NCI-H187 (cell line): ENCODE measurements at regions not wholly inside any gene's neighbourhood (a gene's known extent, or its start where the extent isn't known, plus 50 kb on each side); places are given as distances from the start of the nearest gene placed in this dataset.
"Not testable (repeated sequence)": the region's sequence is repeated elsewhere in the genome, so short reads cannot be mapped to it uniquely, and the experiment has no call there.

ENCODE experiments used
- DNase-seq, 2 experiments: peaks; one replicate each; lab custom pipeline; 2025; lab: John Stamatoyannopoulos, UW

DNA sequence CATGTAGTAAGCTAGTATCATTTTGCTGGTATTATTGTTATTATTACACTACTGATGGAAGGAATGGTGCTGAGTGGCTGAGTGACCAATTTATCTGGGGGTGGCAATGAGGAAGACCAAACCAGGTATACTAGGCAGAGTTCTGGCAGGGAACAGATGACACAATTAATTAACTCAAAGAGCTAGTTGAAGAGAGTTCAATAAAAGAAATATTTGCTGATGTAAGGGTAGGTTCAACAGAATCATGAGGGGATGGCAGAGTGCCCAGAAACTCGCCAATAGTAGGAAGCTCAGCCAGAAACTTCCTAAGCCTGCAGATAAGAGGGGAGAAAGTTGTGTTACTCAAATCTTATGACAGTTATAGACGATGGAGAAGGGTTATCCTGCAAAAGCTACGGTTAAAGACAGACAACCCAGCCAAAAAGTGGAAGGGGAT lies 352.5 kb downstream of the KCNJ2 start:
- DNase-seq = no peak

GRCh38 chr17:70523426-70523825 lies 354.1 kb downstream of the KCNJ2 start:
- no peak for DNase-seq

DNA sequence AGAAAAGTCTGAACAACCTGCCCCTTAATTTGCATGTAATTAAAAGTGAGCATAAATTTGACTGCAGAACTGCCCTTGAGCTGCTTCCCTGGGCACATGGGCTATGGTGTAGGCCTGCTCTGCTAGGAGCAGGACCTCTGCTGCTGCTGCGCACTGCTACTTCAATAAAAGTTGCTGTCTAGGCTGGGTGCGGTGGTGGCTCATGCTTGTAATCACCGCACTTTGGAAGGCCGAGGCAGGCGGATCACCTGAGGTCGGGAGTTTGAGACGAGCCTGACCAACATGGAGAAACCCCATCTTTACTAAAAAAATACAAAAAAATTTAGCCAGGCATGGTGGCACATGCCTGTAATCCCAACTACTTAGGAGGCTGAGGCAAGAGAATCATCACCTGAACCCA lies 355.7 kb downstream of the KCNJ2 start:
- DNase-seq = not testable (repeated sequence)

DNA sequence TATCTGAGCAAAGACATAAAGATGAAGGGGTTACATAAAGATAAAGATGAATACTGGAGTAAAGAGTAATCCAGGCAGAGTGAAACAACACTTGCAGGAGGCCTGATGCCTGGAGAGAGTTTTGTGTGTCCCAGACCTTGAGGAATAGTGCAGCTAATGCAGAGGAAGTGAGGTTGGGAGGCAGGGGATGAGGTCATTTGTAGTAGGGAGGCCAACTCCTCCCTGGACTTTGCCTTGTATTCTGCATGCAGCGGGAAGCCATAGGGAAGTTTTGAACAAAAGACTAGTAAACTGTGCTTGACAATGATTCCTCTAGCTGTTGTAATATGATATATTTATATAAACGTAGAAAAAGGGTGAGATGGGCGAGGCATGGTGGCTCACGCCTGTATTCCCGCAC lies 356.6 kb downstream of the KCNJ2 start:
- DNase-seq = no peak

DNA sequence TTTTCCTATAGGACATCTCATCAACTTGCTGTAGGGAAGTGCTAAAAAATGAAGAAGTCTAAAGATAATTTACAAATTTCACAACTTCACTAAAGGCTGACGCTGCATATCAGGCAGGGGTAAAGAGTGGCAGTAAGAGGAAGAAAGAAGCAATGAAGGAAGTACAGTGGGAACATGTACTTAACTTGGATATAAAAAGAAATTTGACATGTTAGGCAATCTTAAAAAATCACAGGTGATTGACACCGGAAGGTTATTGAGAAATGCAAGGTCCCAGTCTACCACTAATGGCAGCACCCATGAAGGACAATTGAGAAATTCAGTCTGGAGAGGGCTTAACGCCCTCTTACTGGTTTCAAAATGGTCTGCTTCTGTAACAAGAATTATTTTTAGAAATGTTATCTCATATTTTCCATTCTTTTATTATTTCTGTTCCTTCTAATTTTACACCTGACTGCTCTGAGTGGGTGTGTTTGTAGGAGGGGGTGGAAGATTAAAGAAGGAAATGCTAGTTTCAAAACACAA lies 358.1 kb downstream of the KCNJ2 start:
- DNase-seq = no peak

- DNase-seq = no peak
These were observed 364.1 kb downstream of the KCNJ2 start for GRCh38 chr17:70533427-70533826.

DNA sequence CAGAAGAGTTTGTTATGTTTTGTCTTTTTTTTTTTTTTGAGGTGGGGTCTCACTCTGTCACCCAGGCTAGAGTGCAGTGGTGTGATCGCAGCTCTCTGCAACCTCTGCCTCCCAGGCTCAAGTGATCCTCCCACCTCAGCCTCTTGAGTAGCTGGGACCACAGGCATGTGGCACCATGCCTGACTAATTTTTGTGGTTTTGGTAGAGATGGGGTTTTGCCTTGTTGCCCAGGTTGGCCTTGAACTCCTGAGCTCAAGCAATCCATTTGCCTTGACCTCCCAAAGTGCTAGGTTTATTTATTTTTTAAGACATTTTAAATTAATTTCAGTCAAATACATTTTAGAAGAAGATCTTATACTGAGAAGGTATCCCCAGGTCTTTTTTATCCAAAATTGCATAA lies 366.7 kb downstream of the KCNJ2 start:
- DNase-seq = no peak

DNA sequence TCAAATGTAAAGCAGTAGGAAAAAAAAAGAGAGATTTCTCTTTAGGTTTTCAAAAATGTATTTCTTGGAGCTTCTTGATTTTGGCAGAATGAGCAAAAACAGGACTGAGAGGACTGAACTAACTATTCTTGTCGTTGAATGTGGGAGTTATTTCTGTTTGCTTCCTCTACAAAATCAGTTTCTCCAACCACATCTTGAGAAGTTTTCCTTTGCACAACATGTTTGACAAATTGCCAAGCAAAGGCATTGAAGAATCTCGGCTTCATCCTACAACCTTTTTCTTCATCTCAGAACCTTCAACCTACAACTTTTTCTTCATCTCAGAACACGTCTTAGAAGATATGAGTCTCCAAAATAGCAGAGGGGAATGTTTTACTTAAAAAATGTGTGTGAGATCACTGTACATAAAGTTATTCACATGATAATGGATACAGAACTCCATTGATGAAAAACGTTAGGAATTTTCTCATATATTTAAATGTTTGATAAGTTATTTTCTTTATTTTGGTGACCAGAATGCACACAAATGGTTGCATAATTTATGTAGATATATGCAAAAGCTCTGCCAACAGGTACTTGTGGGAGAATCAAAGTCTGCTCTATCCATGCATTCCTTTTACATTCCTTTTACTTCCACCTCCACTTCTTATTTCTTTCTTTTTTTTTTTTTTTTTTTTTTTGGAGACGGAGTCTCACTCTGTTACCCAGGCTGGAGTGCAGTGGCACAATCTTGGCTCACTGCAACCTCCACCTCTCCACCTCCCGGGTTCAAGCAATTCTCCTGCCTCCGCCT lies 370.0 kb downstream of the KCNJ2 start:
- DNase-seq = no peak

- no peak for DNase-seq
These were observed 373.5 kb downstream of the KCNJ2 start for GRCh38 chr17:70542876-70543275.

DNA sequence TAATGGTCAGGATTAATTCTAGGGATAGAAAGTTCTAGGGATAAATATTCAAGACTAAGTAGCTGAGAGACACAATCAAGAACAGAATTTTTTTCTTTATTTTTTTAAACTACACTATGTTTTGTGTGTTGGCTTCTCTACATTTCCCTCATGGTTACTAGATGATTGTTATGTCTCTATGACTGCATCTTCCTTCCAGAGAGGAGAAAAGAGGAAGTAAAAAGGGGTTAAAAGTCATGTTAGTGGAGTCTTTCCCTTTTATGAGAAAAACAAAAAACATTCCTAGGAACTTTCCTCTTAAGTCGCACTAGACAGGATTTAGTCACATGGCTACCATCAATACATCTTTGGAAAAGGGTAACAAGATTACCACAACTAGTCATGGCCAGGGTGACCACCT lies 375.0 kb downstream of the KCNJ2 start:
- no peak for DNase-seq

- peak; percentile 8 to 11 for DNase-seq
These were observed 383.1 kb downstream of the KCNJ2 start for GRCh38 chr17:70552230-70552981.

GRCh38 chr17:70552982-70553334 lies 383.6 kb downstream of the KCNJ2 start:
- no peak for DNase-seq

DNA sequence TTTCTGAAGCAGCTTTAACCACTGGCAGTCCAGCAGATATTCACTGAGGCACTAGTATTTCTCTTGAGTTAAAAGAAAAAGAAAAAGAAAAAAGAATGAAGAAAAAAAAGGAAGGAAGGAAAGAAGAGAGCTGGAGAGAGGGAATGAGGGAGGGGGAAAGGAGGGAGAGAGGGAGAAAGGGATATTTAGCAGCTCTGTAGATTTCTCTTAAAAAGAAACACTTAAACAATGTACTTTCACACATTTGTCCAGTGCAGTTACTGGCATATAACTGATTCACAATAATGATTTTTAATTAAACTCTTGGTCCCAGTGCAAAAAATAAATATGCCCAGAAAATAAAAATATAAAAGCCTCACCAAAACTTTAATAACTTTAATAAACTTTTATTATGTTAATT lies 386.4 kb downstream of the KCNJ2 start:
- DNase-seq = no peak

- no peak for DNase-seq
These were observed 389.5 kb downstream of the KCNJ2 start for GRCh38 chr17:70558821-70559220.

GRCh38 chr17:70560471-70560870 lies 391.1 kb downstream of the KCNJ2 start:
- no peak for DNase-seq

DNA sequence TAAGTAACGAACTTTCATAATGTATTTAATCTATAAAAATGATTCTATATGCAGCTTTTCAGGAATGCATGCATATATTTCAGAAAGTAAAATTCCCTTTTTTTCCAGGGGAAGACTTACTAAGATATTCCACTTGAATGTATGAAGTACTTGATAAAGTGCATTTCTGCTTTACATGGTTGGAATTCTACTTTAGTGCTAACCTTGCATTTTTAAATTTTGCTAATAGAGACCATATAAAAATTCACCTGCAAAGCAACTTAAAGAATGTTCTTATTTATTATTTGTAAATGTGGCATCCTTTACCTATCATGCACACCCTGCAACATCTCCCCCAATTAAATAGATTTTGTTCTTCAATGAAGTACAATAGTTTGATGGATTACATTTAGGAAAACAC lies 392.8 kb downstream of the KCNJ2 start:
- DNase-seq = no peak

GRCh38 chr17:70563281-70563820 lies 394.0 kb downstream of the KCNJ2 start:
- DNase-seq = peak; percentile 34 to 57

GRCh38 chr17:70564006-70564620 lies 394.8 kb downstream of the KCNJ2 start:
- DNase-seq = no peak

DNA sequence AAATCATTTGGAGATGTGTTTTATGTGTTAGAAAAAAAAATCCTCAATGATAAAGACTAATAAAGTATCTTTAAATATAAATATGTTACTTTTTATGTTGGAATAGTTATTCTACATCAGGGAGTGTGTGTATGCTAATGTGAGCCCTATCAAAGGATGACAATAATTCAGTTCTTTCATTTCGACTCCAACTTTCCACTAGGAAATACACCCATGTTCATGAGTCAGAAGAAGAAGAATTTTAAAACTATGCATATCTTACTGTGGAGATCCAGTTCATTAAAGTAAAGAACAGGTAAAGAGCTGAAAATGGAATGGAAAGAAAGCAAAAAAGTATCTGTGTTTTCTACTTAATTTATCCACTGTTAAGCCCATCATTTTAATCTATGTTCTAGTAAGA lies 399.8 kb downstream of the KCNJ2 start:
- no peak for DNase-seq

- DNase-seq = no peak
These were observed 408.1 kb downstream of the KCNJ2 start for GRCh38 chr17:70577456-70577855.

DNA sequence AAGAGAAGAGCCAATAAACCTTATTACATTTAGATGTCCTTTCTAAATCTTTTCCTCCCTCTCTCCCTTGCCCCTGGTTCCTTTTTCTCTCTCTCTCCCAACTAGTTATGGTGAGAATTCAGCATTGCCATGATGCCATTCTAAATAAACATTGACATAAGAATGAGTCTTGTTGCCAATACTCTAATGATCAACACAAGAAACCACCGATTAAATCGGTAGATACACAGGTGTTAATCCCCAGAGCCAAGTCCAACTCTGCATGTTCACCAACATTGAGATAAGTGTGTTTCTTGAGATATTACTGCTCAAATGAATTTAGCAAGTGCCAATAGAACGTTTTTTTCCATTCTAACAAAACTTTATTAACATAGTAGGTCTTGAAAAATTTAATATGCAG lies 412.1 kb downstream of the KCNJ2 start:
- DNase-seq = no peak

GRCh38 chr17:70582777-70583176 lies 413.4 kb downstream of the KCNJ2 start:
- DNase-seq = no peak

- DNase-seq = no peak
These were observed 414.9 kb downstream of the KCNJ2 start for GRCh38 chr17:70584255-70584654.
